GM23248 (cell line): ENCODE measurements at regions not wholly inside any gene's neighbourhood (a gene's known extent, or its start where the extent isn't known, plus 50 kb on each side); places are given as distances from the start of the nearest gene placed in this dataset.

ENCODE experiments used
- DNase-seq: peaks from one replicate; pipeline ENCODE4 v3.0.0-alpha.2; 2015
- H2AFZ ChIP-seq: fragments of 200-600 bp; sonication (generic); 2 replicates; pipeline ENCODE4 v1.6.1; 2016; ENCODE audit warnings: antibody characterized with exemption
- H3F3A ChIP-seq: fragments of 200-600 bp; sonication (generic); 2 replicates; pipeline ENCODE4 v1.6.1; 2016; ENCODE audit warnings: mild to moderate bottlenecking, antibody characterized with exemption, mixed run types; ENCODE audit not compliant: insufficient read depth
- H3K27ac ChIP-seq: fragments of 200-600 bp; sonication (generic); 2 replicates; pipeline ENCODE4 v1.5.1; 2016; ENCODE audit warnings: mild to moderate bottlenecking
- H3K27me3 ChIP-seq: fragments of 200-600 bp; sonication (generic); replicated peaks from 2 replicates; pipeline ENCODE4 v1.6.1; 2016; ENCODE audit warnings: mild to moderate bottlenecking; ENCODE audit not compliant: insufficient read depth
- H3K36me3 ChIP-seq: fragments of 200-600 bp; sonication (generic); 2 replicates; pipeline ENCODE4 v1.6.1; 2016; ENCODE audit warnings: low read depth, mild to moderate bottlenecking
- H3K4me1 ChIP-seq: fragments of 200-600 bp; sonication (generic); 2 replicates; pipeline ENCODE4 v1.6.1; 2016; ENCODE audit warnings: mild to moderate bottlenecking; ENCODE audit not compliant: insufficient read depth
- H3K4me2 ChIP-seq: fragments of 200-600 bp; sonication (generic); one replicate; pipeline ENCODE4 v1.6.1; 2016; ENCODE audit warnings: mild to moderate bottlenecking; ENCODE audit not compliant: unreplicated experiment
- H3K4me3 ChIP-seq: fragments of 200-600 bp; sonication (generic); 2 replicates; pipeline ENCODE4 v1.5.1; 2016; ENCODE audit warnings: mild to moderate bottlenecking
- H3K79me2 ChIP-seq: fragments of 200-600 bp; sonication (generic); 2 replicates; pipeline ENCODE4 v1.6.1; 2016; ENCODE audit warnings: mild to moderate bottlenecking; ENCODE audit not compliant: insufficient read depth
- H3K9ac ChIP-seq: fragments of 200-600 bp; sonication (generic); 2 replicates; pipeline ENCODE4 v1.6.1; 2016; ENCODE audit warnings: mild to moderate bottlenecking
- H3K9me2 ChIP-seq: fragments of 200-600 bp; sonication (generic); 2 replicates; pipeline ENCODE4 v1.6.1; 2016; ENCODE audit warnings: mixed run types, mild to moderate bottlenecking, moderate library complexity; ENCODE audit not compliant: insufficient read depth
- H3K9me3 ChIP-seq: fragments of 200-600 bp; sonication (generic); one replicate; pipeline ENCODE4 v1.6.1; 2017; ENCODE audit warnings: low read depth
- H4K20me1 ChIP-seq: fragments of 200-600 bp; sonication (generic); 2 replicates; pipeline ENCODE4 v1.6.0; 2016; ENCODE audit not compliant: insufficient read depth
- EZH2 ChIP-seq: fragments of 200-600 bp; sonication (generic); IDR thresholded peaks from 2 replicates; pipeline ENCODE4 v1.6.1; 2018; ENCODE audit warnings: antibody characterized with exemption, mild to moderate bottlenecking; ENCODE audit not compliant: insufficient read depth, poor library complexity, severe bottlenecking
- EZH2phosphoT487 ChIP-seq: fragments of 200-600 bp; sonication (generic); IDR thresholded peaks from 2 replicates; pipeline ENCODE4 v1.6.1; 2018; ENCODE audit warnings: antibody characterized with exemption, moderate library complexity, mild to moderate bottlenecking, low read depth; ENCODE audit not compliant: insufficient read depth
- WGBS, 2 experiments: methylation state at CpG; one replicate each; pipeline ENCODE4 v1.1.6; 2015 to 2017; ENCODE audit warnings: low lambda C conversion rate in 2 of 2, low coverage in 1 of 2; ENCODE audit errors: missing lambda C conversion rate in 2 of 2; 5-methylcytosine and 5-hydroxymethylcytosine counted together
- in situ Hi-C: fragments of 300-500 bp; cut with MboI; formaldehyde crosslinking; loops from 2 replicates; pipeline ENCODE4 v1.15.0; 2020

- Histone ChIP-seq H3K27ac (no peak overlapping the region), H3K9ac (no peak overlapping the region), H3K27me3 (no peaks in the 10 kb centered on the region), H3K4me3 (no peak overlapping the region), H3K9me2 (no peaks in the 10 kb centered on the region), H3K4me2 (no peak overlapping the region), H3F3A (no peaks in the 10 kb centered on the region), H2AFZ (no peak overlapping the region), H3K36me3 (no peaks in the 10 kb centered on the region), H3K4me1 (no peaks in the 10 kb centered on the region), H3K79me2 (no peaks in the 10 kb centered on the region), H4K20me1 (no peaks in the 10 kb centered on the region), H3K9me3 (no peaks in the 10 kb centered on the region)
- DNase-seq: no peak
- TF ChIP-seq EZH2 (no peak), EZH2phosphoT487 (no peak)
- WGBS, 2 experiments: 45 to 59% methylated on average over 2 of the region's 2 CpGs
- in situ Hi-C loops: no loop called here
Observed at GRCh38 chr16:55212791-55213190, 111.2 kb upstream of the IRX6 start.

GRCh38 chr16:55214412-55214811 lies 109.6 kb upstream of the IRX6 start:
- H3K79me2 ChIP-seq: no peaks in the 10 kb centered on the region
- 10 to 33% methylated on average over 1 to 2 of the region's 2 CpGs for WGBS, 2 experiments
- no peak for TF ChIP-seq EZH2phosphoT487
- H2AFZ ChIP-seq: no peak overlapping the region
- H3K27ac ChIP-seq: no peak overlapping the region
- no peaks in the 10 kb centered on the region for H3K27me3 ChIP-seq
- no peak overlapping the region for H3K4me2 ChIP-seq
- DNase-seq: no peak
- H3F3A ChIP-seq: no peaks in the 10 kb centered on the region
- no peak overlapping the region for H3K9ac ChIP-seq
- H3K9me3 ChIP-seq: no peaks in the 10 kb centered on the region
- in situ Hi-C loops: no loop called here
- H3K4me1 ChIP-seq: no peaks in the 10 kb centered on the region
- no peaks in the 10 kb centered on the region for H3K9me2 ChIP-seq
- no peak overlapping the region for H3K4me3 ChIP-seq
- H3K36me3 ChIP-seq: no peaks in the 10 kb centered on the region
- no peaks in the 10 kb centered on the region for H4K20me1 ChIP-seq

GRCh38 chr16:55214974-55215494 lies 109.0 kb upstream of the IRX6 start:
- no peak overlapping the region for H3K4me3 ChIP-seq
- no peaks in the 10 kb centered on the region for H3K27me3 ChIP-seq
- H3K79me2 ChIP-seq: no peaks in the 10 kb centered on the region
- H3K9ac ChIP-seq: no peak overlapping the region
- H3K4me2 ChIP-seq: no peak overlapping the region
- no peak for DNase-seq
- H3K36me3 ChIP-seq: no peaks in the 10 kb centered on the region
- H3K9me3 ChIP-seq: no peaks in the 10 kb centered on the region
- in situ Hi-C loops: no loop called here
- H4K20me1 ChIP-seq: no peaks in the 10 kb centered on the region
- TF ChIP-seq EZH2: no peak
- no peak for TF ChIP-seq EZH2phosphoT487
- no peaks in the 10 kb centered on the region for H3K9me2 ChIP-seq
- no peak overlapping the region for H2AFZ ChIP-seq
- no peaks in the 10 kb centered on the region for H3K4me1 ChIP-seq
- no peak overlapping the region for H3K27ac ChIP-seq
- no peaks in the 10 kb centered on the region for H3F3A ChIP-seq
- WGBS, 2 experiments: 54 to 57% methylated on average over 5 of the region's 5 CpGs

GRCh38 chr16:55217392-55217791 lies 106.6 kb upstream of the IRX6 start:
- Histone ChIP-seq H3K9ac (no peak overlapping the region), H2AFZ (no peak overlapping the region), H3F3A (no peaks in the 10 kb centered on the region), H3K9me3 (no peaks in the 10 kb centered on the region), H3K27ac (no peak overlapping the region), H3K4me3 (no peak overlapping the region), H3K4me1 (no peaks in the 10 kb centered on the region), H3K27me3 (no peaks in the 10 kb centered on the region), H4K20me1 (no peaks in the 10 kb centered on the region), H3K4me2 (no peak overlapping the region), H3K79me2 (no peaks in the 10 kb centered on the region), H3K9me2 (no peaks in the 10 kb centered on the region), H3K36me3 (no peaks in the 10 kb centered on the region)
- no peak for TF ChIP-seq EZH2
- no peak for TF ChIP-seq EZH2phosphoT487
- in situ Hi-C loops: no loop called here
- DNase-seq: no peak
- WGBS, 2 experiments: 33 to 48% methylated on average over 2 of the region's 2 CpGs

GRCh38 chr16:55221836-55222235 lies 102.2 kb upstream of the IRX6 start:
- no peaks in the 10 kb centered on the region for H3K36me3 ChIP-seq
- H4K20me1 ChIP-seq: no peaks in the 10 kb centered on the region
- H3K9me3 ChIP-seq: no peaks in the 10 kb centered on the region
- H3F3A ChIP-seq: no peaks in the 10 kb centered on the region
- H3K9me2 ChIP-seq: no peaks in the 10 kb centered on the region
- in situ Hi-C loops: no loop called here
- no peak overlapping the region for H3K9ac ChIP-seq
- 17 to 21% methylated on average over 3 of the region's 3 CpGs for WGBS, 2 experiments
- no peak overlapping the region for H3K27ac ChIP-seq
- no peaks in the 10 kb centered on the region for H3K4me1 ChIP-seq
- no peaks in the 10 kb centered on the region for H3K27me3 ChIP-seq
- H3K79me2 ChIP-seq: no peaks in the 10 kb centered on the region
- DNase-seq: no peak
- no peak overlapping the region for H3K4me2 ChIP-seq
- TF ChIP-seq EZH2phosphoT487: no peak
- no peak for TF ChIP-seq EZH2
- H3K4me3 ChIP-seq: no peak overlapping the region
- H2AFZ ChIP-seq: no peak overlapping the region
